Ovary (tissue), 7 donors: ENCODE measurements at regions not wholly inside any gene's neighbourhood (a gene's known extent, or its start where the extent isn't known, plus 50 kb on each side); places are given as distances from the start of the nearest gene placed in this dataset.
"Not testable (repeated sequence)": the region's sequence is repeated elsewhere in the genome, so short reads cannot be mapped to it uniquely, and the experiment has no call there.

Experiments used
- DNase-seq, 5 donors: peaks; one replicate each; pipeline ENCODE4 v3.0.0-alpha.2; 2019 to 2020
- H3K27ac ChIP-seq, 2 donors: fragments of 200-600 bp; one replicate each; pipeline versions ENCODE4 v1.5.1 to v1.8.0; 2019 to 2022
- H3K27me3 ChIP-seq: fragments of 200-600 bp; one replicate; pipeline ENCODE4 v1.8.0; 2022
- H3K36me3 ChIP-seq: fragments of 200-600 bp; sonication (generic); one replicate; pipeline ENCODE4 v1.5.1; 2019
- H3K4me1 ChIP-seq: one replicate; pipeline ENCODE4 v1.8.1; 2013; ENCODE audit warnings: mild to moderate bottlenecking, moderate library complexity; ENCODE audit not compliant: insufficient read depth
- H3K4me3 ChIP-seq: fragments of 200-600 bp; sonication (generic); one replicate; pipeline ENCODE4 v1.5.1; 2017
- H3K9me3 ChIP-seq, 2 donors: fragments of 200-600 bp in 1 of 2; sonication (generic) in 1 of 2; one replicate each; pipeline versions ENCODE4 v1.5.1 to v1.8.1; 2013 to 2019; ENCODE audit warnings: mild to moderate bottlenecking in 1 of 2, moderate library complexity in 1 of 2
- CTCF ChIP-seq, 3 donors: fragments of 450-650 bp in 2 of 3; fragments of 200-600 bp in 1 of 3; IDR thresholded peaks; one replicate each; pipeline versions ENCODE4 v1.5.1 to v1.8.0; 2016 to 2022; ENCODE audit warnings: antibody characterized with exemption in 3 of 3, mild to moderate bottlenecking in 1 of 3
- EP300 ChIP-seq: sonication (generic); formaldehyde crosslinking; IDR thresholded peaks from one replicate; pipeline ENCODE4 v1.6.1; 2017; ENCODE audit warnings: antibody characterized with exemption
- POLR2A ChIP-seq: fragments of 450-650 bp; IDR thresholded peaks from one replicate; pipeline ENCODE4 v1.6.1; 2017; ENCODE audit warnings: antibody characterized with exemption, mild to moderate bottlenecking, moderate library complexity
- WGBS, 3 donors: extraction: QIAGEN DNeasy Blood & Tissue Kit in 1 of 3; methylation state at CpG; one replicate each; pipeline versions ENCODE4 v1.1.5 to v1.1.7; 2013 to 2017; 5-methylcytosine and 5-hydroxymethylcytosine counted together
- intact Hi-C, 4 donors: fragments of 100-400 bp; cut with DNase I; formaldehyde crosslinking; loops; one replicate each; pipeline versions ENCODE4 v1.11.0 to v1.15.1; 2022 to 2023
- donor health status: DM: no; HTN: no; CAD: no; lungs with moderate emphysema.
- donor health status: DM: no; HTN: no; CAD: no.
- donor health status: Bipolar disorder and iron deficiency.
- donor health status: DM: no; HTN: no; CAD: no.
- donor health status: DM: yes; HTN: yes; CAD: no.

GRCh38 chr18:23324861-23325260 is 128.2 kb upstream of the RIOK3 start:
- Histone ChIP-seq H3K36me3 (no peaks in the 10 kb centered on the region), H3K4me3 (no peak overlapping the region), H3K9me3 (no peaks in the 10 kb centered on the region), H3K27me3 (no peaks in the 10 kb centered on the region), H3K4me1 (no peaks in the 10 kb centered on the region), H3K27ac (no peak overlapping the region)
- intact Hi-C loops, result no loop called here
- 42 to 62% (median 56%) methylated on average over 4 of the region's 4 CpGs for WGBS, 3 donors
- no peak for DNase-seq
- TF ChIP-seq CTCF (IDR thresholded peaks at IDR 0.05) (no peak), EP300 (no peak), POLR2A (no peak)

GRCh38 chr18:23329671-23330070 is 123.4 kb upstream of the RIOK3 start:
- H3K4me1 ChIP-seq, intact Hi-C loops, H3K4me3 ChIP-seq, DNase-seq, H3K27me3 ChIP-seq, H3K36me3 ChIP-seq, H3K9me3 ChIP-seq, H3K27ac ChIP-seq: not testable (repeated sequence)
- WGBS, 3 donors, result 94 to 99% (median 96%) methylated on average over 3 of the region's 3 CpGs

GRCh38 chr18:23330423-23330822 is 122.7 kb upstream of the RIOK3 start:
- Histone ChIP-seq H3K36me3 (no peaks in the 10 kb centered on the region), H3K27ac (no peak overlapping the region)
- WGBS, 3 donors, result 93 to 98% (median 98%) methylated on average over 8 of the region's 8 CpGs

GRCh38 chr18:23331091-23331920 is 121.8 kb upstream of the RIOK3 start:
- no peaks in the 10 kb centered on the region for H3K9me3 ChIP-seq
- H3K27me3 ChIP-seq, result no peaks in the 10 kb centered on the region
- no peaks in the 10 kb centered on the region for H3K4me1 ChIP-seq
- no peak for TF ChIP-seq CTCF (IDR thresholded peaks at IDR 0.05)
- TF ChIP-seq POLR2A, result no peak
- no peak for TF ChIP-seq EP300
- no peak overlapping the region for H3K4me3 ChIP-seq
- intact Hi-C loops, result no loop called here
- no peak overlapping the region for H3K27ac ChIP-seq
- WGBS, 3 donors, result 90 to 93% (median 93%) methylated on average over 22 of the region's 22 CpGs
- no peaks in the 10 kb centered on the region for H3K36me3 ChIP-seq
- no peak for DNase-seq

More at GRCh38 chr18:23330423-23330822, 122.7 kb upstream of the RIOK3 start:
- DNase-seq, result no peak
- intact Hi-C loops, result no loop called here
- TF ChIP-seq EP300 (no peak), POLR2A (no peak), CTCF (IDR thresholded peaks at IDR 0.05) (no peak)
- no peaks in the 10 kb centered on the region for H3K9me3 ChIP-seq
- no peak overlapping the region for H3K4me3 ChIP-seq
- no peaks in the 10 kb centered on the region for H3K27me3 ChIP-seq
- no peaks in the 10 kb centered on the region for H3K4me1 ChIP-seq

- no peak for DNase-seq
- WGBS, 3 donors, result 96 to 99% (median 96%) methylated on average over 2 of the region's 2 CpGs
- Histone ChIP-seq H3K4me1 (no peaks in the 10 kb centered on the region), H3K4me3 (no peak overlapping the region), H3K36me3 (no peaks in the 10 kb centered on the region), H3K9me3 (no peaks in the 10 kb centered on the region), H3K27ac (no peak overlapping the region), H3K27me3 (no peaks in the 10 kb centered on the region)
- TF ChIP-seq EP300 (no peak), POLR2A (no peak), CTCF (IDR thresholded peaks at IDR 0.05) (no peak)
- intact Hi-C loops, result no loop called here
These were observed 120.7 kb upstream of the RIOK3 start for GRCh38 chr18:23332356-23332755.
